H9 (cell line): ENCODE measurements at regions not wholly inside any gene's neighbourhood (a gene's known extent, or its start where the extent isn't known, plus 50 kb on each side); places are given as distances from the start of the nearest gene placed in this dataset.

Experiments
- DNase-seq: peaks from one replicate; pipeline ENCODE4 v3.0.0-alpha.2; 2017
- H2AFZ ChIP-seq: one replicate; pipeline ENCODE4 v1.6.1; 2013; ENCODE audit warnings: mild to moderate bottlenecking, low read length, control low read depth, moderate library complexity
- H2AK5ac ChIP-seq: 2 replicates; pipeline ENCODE4 v1.6.1; 2013; ENCODE audit warnings: low read length, control low read depth, mixed read lengths; ENCODE audit not compliant: insufficient read length
- H2BK120ac ChIP-seq: one replicate; pipeline ENCODE4 v1.6.1; 2013; ENCODE audit warnings: low read depth, mild to moderate bottlenecking, low read length, control low read depth, inconsistent platforms; ENCODE audit not compliant: poor library complexity, severe bottlenecking
- H2BK12ac ChIP-seq: 2 replicates; pipeline ENCODE4 v1.6.1; 2013; ENCODE audit warnings: low read length, control low read depth, mixed read lengths, low read depth; ENCODE audit not compliant: insufficient read length
- H2BK15ac ChIP-seq: 2 replicates; pipeline ENCODE4 v1.6.1; 2013; ENCODE audit warnings: low read depth, low read length, control low read depth
- H2BK20ac ChIP-seq: one replicate; pipeline ENCODE4 v1.6.1; 2013; ENCODE audit warnings: low read depth, mild to moderate bottlenecking, low read length, control low read depth, inconsistent platforms; ENCODE audit not compliant: poor library complexity, severe bottlenecking
- H2BK5ac ChIP-seq: 2 replicates; pipeline ENCODE4 v1.6.1; 2013; ENCODE audit warnings: low read length, control low read depth, mixed read lengths; ENCODE audit not compliant: insufficient read length
- H3K14ac ChIP-seq: 2 replicates; pipeline ENCODE4 v1.6.1; 2013; ENCODE audit warnings: low read length, control low read depth; ENCODE audit not compliant: insufficient read depth
- H3K18ac ChIP-seq: 2 replicates; pipeline ENCODE4 v1.6.1; 2013; ENCODE audit warnings: low read depth, mild to moderate bottlenecking, mixed read lengths, low read length, control low read depth; ENCODE audit not compliant: insufficient read length
- H3K23ac ChIP-seq: 2 replicates; pipeline ENCODE4 v1.6.1; 2013; ENCODE audit warnings: low read length, control low read depth, mixed read lengths, low read depth; ENCODE audit not compliant: insufficient read length
- H3K23me2 ChIP-seq: 2 replicates; pipeline ENCODE4 v1.6.1; 2013; ENCODE audit warnings: low read depth, mild to moderate bottlenecking, mixed read lengths, low read length, control low read depth; ENCODE audit not compliant: insufficient read length, poor library complexity, severe bottlenecking
- H3K27ac ChIP-seq: 2 replicates; pipeline ENCODE4 v1.5.1; 2013; ENCODE audit warnings: low read length, control low read depth, mixed read lengths, low read depth; ENCODE audit not compliant: insufficient read length
- H3K27me3 ChIP-seq: 2 replicates; pipeline ENCODE4 v1.6.1; 2013; ENCODE audit warnings: low read length, control low read depth, inconsistent platforms; ENCODE audit not compliant: insufficient read depth
- H3K4ac ChIP-seq: 2 replicates; pipeline ENCODE4 v1.6.1; 2013; ENCODE audit warnings: low read depth, mild to moderate bottlenecking, control low read depth, inconsistent platforms, low read length, moderate library complexity
- H3K4me1 ChIP-seq: 2 replicates; pipeline ENCODE4 v1.6.1; 2013; ENCODE audit warnings: low read length, control low read depth, inconsistent platforms; ENCODE audit not compliant: insufficient read depth
- H3K4me2 ChIP-seq: 2 replicates; pipeline ENCODE4 v1.6.1; 2013; ENCODE audit warnings: low read length, control low read depth, mixed read lengths; ENCODE audit not compliant: insufficient read length, insufficient read depth
- H3K56ac ChIP-seq: 2 replicates; pipeline ENCODE4 v1.6.1; 2013; ENCODE audit warnings: low read depth, mild to moderate bottlenecking, mixed read lengths, low read length, control low read depth; ENCODE audit not compliant: insufficient read length
- H3K79me1 ChIP-seq: 2 replicates; pipeline ENCODE4 v1.6.1; 2013; ENCODE audit warnings: low read depth, mild to moderate bottlenecking, moderate library complexity, low read length, control low read depth, inconsistent platforms; ENCODE audit not compliant: insufficient read depth, poor library complexity, severe bottlenecking
- H3K79me2 ChIP-seq: 2 replicates; pipeline ENCODE4 v1.6.1; 2013; ENCODE audit warnings: low read length, control low read depth, inconsistent platforms; ENCODE audit not compliant: insufficient read depth
- H3K9ac ChIP-seq: 2 replicates; pipeline ENCODE4 v1.6.1; 2013; ENCODE audit warnings: low read length, control low read depth, mixed read lengths; ENCODE audit not compliant: insufficient read length; ENCODE audit errors: extremely low read depth
- H3K9me3 ChIP-seq: one replicate; pipeline ENCODE4 v1.6.1; 2013; ENCODE audit warnings: low read depth, low read length, inconsistent platforms; ENCODE audit not compliant: control insufficient read depth
- H3T11ph ChIP-seq: one replicate; pipeline ENCODE4 v1.6.1; 2013; ENCODE audit warnings: mild to moderate bottlenecking, low read length, control low read depth, inconsistent platforms
- H4K20me1 ChIP-seq: one replicate; pipeline ENCODE4 v1.6.1; 2013; ENCODE audit not compliant: control insufficient read depth, insufficient read length, insufficient read depth
- H4K5ac ChIP-seq: 2 replicates; pipeline ENCODE4 v1.6.1; 2013; ENCODE audit warnings: low read depth, mild to moderate bottlenecking, mixed read lengths, low read length, control low read depth; ENCODE audit not compliant: insufficient read length
- H4K8ac ChIP-seq: replicated peaks from 2 replicates; pipeline ENCODE4 v1.6.1; 2013; ENCODE audit warnings: low read length, control low read depth, mixed read lengths, low read depth; ENCODE audit not compliant: insufficient read length
- H4K91ac ChIP-seq: 2 replicates; pipeline ENCODE4 v1.6.1; 2013; ENCODE audit warnings: low read depth, mild to moderate bottlenecking, moderate library complexity, mixed read lengths, low read length, control low read depth; ENCODE audit not compliant: insufficient read length
- H3K27ac Mint-ChIP-seq, 3 experiments: 2 replicates in 2 of 3; 3 replicates in 1 of 3; pipeline ENCODE4 v1.8.0; 2020 to 2021; ENCODE audit warnings: mixed read lengths in 3 of 3, mild to moderate bottlenecking in 1 of 3, moderate library complexity in 1 of 3
- H3K27me3 Mint-ChIP-seq: 2 replicates; pipeline ENCODE4 v1.8.0; 2021; ENCODE audit warnings: low read depth, mild to moderate bottlenecking, moderate library complexity, mixed read lengths
- H3K36me3 Mint-ChIP-seq, 3 experiments: 2 replicates in 2 of 3; 3 replicates in 1 of 3; pipeline ENCODE4 v1.8.0; 2020 to 2021; ENCODE audit warnings: low read depth in 3 of 3, mixed read lengths in 3 of 3; ENCODE audit not compliant: insufficient read depth in 1 of 3
- H3K4me1 Mint-ChIP-seq, 2 experiments: 2 replicates each; pipeline ENCODE4 v1.8.0; 2020; ENCODE audit warnings: mixed read lengths in 2 of 2
- H3K4me3 Mint-ChIP-seq, 2 experiments: 2 replicates in 1 of 2; 3 replicates in 1 of 2; pipeline ENCODE4 v1.8.0; 2020 to 2021; ENCODE audit warnings: mild to moderate bottlenecking in 2 of 2, mixed read lengths in 2 of 2, moderate library complexity in 1 of 2
- H3K9me3 Mint-ChIP-seq, 2 experiments: 2 replicates in 1 of 2; 3 replicates in 1 of 2; pipeline ENCODE4 v1.8.0; 2020; ENCODE audit warnings: mild to moderate bottlenecking in 2 of 2, mixed read lengths in 2 of 2, moderate library complexity in 1 of 2
- CTCF ChIP-seq: fragments of 200-600 bp; sonication (generic); conservative IDR thresholded peaks from 3 replicates; pipeline ENCODE4 v1.8.0; 2021; ENCODE audit warnings: antibody characterized with exemption, mild to moderate bottlenecking
- WGBS: extraction: QIAGEN DNeasy Blood & Tissue Kit; methylation state at CpG from one replicate; pipeline ENCODE4 v1.1.7; 2013; ENCODE audit warnings: missing lambda C conversion rate, low lambda C conversion rate, mixed read lengths; ENCODE audit not compliant: insufficient read length; ENCODE audit errors: extremely low coverage; 5-methylcytosine and 5-hydroxymethylcytosine counted together

GRCh38 chr2:239519089-239519920 lies 118.5 kb upstream of the HDAC4 start:
- WGBS = no CpG with 5 or more reads among the region's 22 CpGs
- no peak for DNase-seq
- Histone ChIP-seq H3K79me2 (no peaks in the 10 kb centered on the region), H3K27me3 (no peaks in the 10 kb centered on the region), H4K91ac (no peak overlapping the region), H3K23ac (no peak overlapping the region), H2AFZ (no peak overlapping the region), H3K9ac (no peak overlapping the region), H3K4me1 (no peaks in the 10 kb centered on the region; the same call in 1 of the 2 replicates), H2AK5ac (no peak overlapping the region), H3K4me2 (no peak overlapping the region), H3K4ac (no peak overlapping the region), H2BK120ac (no peak overlapping the region), H2BK20ac (no peak overlapping the region), H2BK15ac (no peak overlapping the region), H3K9me3 (no peaks in the 10 kb centered on the region), H3K18ac (no peak overlapping the region), H4K8ac (no peak overlapping the region), H3T11ph (no peak overlapping the region), H2BK12ac (no peak overlapping the region), H2BK5ac (no peak overlapping the region), H4K20me1 (no peaks in the 10 kb centered on the region), H4K5ac (no peak overlapping the region), H3K23me2 (no peaks in the 10 kb centered on the region), H3K79me1 (no peaks in the 10 kb centered on the region), H3K56ac (no peak overlapping the region), H3K14ac (no peak overlapping the region), H3K27ac (no peak overlapping the region)
- H3K4me1 Mint-ChIP-seq = peaks cover 11 to 16% of the 10 kb centered on the region in 2 experiments
- no peak for TF ChIP-seq CTCF
- H3K36me3 Mint-ChIP-seq = no peaks in the 10 kb centered on the region; a peak in 1 of 7 replicates
- no peak overlapping the region; a peak in 1 of 7 replicates for H3K27ac Mint-ChIP-seq
- no peak overlapping the region for H3K4me3 Mint-ChIP-seq
- H3K27me3 Mint-ChIP-seq = peaks cover 5% of the 10 kb centered on the region
- no peaks in the 10 kb centered on the region; a peak in 1 of 5 replicates for H3K9me3 Mint-ChIP-seq
